GM12873 (cell line): ENCODE measurements at regions not wholly inside any gene's neighbourhood (a gene's known extent, or its start where the extent isn't known, plus 50 kb on each side); places are given as distances from the start of the nearest gene placed in this dataset.

Source experiments
- CTCF ChIP-seq: IDR thresholded peaks from 2 replicates; pipeline ENCODE4 v1.5.1; 2012; ENCODE audit warnings: low read depth, mild to moderate bottlenecking, moderate library complexity, low read length, control low read depth; ENCODE audit not compliant: insufficient read depth; ENCODE audit errors: missing control alignments

- TF ChIP-seq CTCF, result no peak
Observed at GRCh38 chr6:15962449-15962764, 166.5 kb upstream of the MYLIP start.

- TF ChIP-seq CTCF, result no peak
Observed at GRCh38 chr6:15961635-15962448, 167.0 kb upstream of the MYLIP start.

DNA sequence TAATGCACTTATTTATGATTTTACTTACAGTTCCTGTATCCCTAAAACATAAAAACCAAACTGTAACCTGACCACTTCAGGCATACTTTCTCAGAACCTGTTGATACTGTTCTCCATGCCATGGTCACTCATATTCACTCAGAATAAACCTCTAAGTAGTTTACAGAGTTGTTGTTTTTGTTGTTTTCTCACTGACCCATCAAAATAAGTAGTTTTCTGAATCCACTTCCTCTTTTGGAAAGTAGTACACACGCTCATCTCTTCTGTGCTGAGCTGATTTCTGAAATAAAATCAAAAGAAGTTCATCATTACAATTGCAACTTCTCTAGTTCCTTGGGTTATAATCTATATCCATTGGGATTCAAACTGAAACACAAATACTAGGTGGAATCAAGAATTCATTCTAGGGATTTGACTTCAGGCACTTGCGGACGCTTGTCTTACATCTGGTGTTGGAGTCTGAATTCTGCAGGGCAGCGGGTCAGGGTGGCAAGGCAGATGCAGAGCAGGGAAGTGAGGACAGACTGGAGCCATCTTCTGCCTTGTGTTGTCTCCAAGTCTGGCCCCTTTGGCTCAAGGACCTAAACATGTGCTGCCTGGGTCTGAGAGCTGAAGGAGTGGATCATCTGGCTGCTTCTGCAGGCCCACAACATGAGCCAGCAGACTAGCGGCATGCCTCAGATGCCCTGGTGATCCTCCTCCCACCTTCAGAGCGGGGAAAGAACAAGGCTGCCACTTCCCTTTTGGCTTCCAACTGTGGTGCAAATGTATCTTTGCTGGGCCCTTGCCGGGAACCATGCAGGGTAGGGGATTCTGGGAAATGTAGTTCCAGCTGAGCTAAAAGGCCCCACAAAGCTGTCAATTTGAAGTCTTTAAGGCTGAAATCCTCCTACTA, 167.9 kb upstream of the MYLIP start:
- TF ChIP-seq CTCF, result no peak

DNA sequence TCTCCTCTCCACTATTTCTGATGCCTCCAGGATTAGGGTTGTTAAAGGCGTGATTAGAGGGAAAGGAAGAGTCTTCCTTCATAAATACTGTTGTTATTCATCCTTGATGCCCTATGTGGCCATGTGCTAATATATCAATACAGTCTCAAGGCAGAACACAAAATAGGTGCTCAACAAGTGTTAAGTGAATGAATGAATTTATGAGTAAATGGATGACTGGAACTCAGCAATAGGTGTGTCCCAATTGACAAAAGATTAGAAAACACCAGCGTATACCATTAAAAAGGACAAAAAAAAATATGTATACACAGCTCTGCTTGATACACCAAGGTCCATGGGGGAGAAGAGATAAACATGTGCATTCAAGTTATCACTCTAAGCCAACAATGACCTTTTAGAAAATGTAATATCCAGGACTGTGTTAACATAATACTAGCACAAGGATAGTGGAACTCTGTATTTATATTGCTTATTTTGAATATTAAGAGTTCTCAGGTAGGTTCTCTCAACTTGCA, 171.2 kb upstream of the MYLIP start:
- TF ChIP-seq CTCF, result no peak

GRCh38 chr6:15956205-15957106, 172.4 kb upstream of the MYLIP start:
- TF ChIP-seq CTCF, result no peak

DNA sequence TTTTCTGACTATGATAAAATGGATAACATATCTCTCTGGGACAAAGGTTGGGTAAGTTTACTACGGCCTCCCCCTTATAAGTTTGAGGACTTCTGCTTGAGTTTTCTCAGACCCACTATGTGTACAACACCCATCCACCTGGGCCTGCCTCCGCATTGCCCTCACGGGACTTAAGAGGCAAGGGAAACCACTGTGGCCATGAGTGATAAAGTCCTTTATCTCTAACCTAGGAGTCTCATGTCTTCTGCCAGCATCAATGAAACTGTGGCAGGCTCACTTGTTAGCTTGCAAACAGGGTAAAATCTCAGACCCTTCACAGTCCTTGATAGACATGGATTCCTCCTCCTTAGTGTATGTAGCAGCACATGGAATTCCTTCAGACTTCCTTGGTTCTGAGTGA, 173.4 kb upstream of the MYLIP start:
- TF ChIP-seq CTCF, result no peak
